Retina (tissue), 1 donor: ENCODE measurements at regions not wholly inside any gene's neighbourhood (a gene's known extent, or its start where the extent isn't known, plus 50 kb on each side); places are given as distances from the start of the nearest gene placed in this dataset.
A peak's percentile ranks its signal among the peaks of the same experiment; 100 is the strongest.

Experiments used
- DNase-seq: peaks from one replicate; pipeline ENCODE4 v3.0.0-alpha.2; 2016

DNA sequence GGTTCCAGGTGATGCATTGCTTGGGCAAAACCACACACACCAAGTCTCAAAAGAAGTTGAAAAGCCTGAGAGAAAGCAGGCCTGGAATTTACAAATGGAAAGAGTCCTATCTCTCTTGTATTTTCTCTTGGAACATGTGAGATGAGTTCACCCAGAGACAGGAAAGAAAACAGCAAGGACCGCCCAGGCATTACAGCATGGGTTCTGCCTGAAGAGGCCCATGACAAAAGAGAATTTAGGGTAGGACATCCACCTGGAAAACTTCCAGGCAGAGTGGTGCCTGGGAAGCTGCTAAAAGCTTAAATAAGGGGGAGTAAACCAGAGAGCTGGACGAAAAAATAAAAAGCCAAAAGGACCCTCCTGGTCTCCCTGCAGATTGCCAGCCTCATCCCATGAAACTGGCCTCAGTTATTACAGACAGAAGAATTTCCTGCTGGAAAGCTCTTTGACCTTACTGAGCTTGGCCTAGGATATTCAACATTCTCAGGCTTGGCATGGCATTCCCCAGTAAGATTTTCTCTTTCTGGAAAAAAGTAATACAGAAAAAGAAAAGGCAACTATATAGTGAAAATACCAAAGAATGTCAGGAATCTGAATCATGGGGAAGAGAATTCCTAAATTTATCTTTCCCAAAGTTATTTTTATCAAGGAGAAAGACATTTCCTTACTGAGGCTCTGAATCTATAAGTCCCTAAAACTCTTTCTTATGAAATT, 121.3 kb upstream of the NUDT4 start:
- no peak for DNase-seq

DNA sequence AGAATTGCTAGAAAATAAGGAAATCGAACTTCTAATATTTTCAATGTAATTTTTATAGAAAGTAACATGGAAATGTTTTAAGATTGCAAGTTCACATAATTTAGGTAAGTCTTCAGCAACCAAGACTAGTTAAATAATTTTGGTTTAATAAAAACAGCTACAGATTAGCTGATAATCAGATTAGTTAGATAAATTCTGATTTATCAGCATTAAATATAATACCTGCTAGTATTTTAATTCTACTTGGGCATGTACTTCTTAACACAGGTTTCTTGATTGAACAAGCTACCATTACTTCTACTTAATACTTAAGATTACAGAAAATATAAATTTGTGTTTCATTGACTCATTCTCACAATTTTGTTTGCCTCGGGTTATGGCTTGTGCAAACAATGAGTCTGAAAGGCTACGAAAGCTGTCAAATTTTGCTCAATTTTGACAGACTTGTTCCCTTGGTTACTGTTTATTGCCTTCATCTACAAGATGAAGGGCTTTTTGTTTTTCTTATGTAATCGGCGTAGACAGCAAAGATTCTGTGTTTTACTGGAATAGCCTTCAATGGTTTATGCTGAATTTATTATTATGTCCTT, 116.1 kb upstream of the NUDT4 start:
- no peak for DNase-seq

DNA sequence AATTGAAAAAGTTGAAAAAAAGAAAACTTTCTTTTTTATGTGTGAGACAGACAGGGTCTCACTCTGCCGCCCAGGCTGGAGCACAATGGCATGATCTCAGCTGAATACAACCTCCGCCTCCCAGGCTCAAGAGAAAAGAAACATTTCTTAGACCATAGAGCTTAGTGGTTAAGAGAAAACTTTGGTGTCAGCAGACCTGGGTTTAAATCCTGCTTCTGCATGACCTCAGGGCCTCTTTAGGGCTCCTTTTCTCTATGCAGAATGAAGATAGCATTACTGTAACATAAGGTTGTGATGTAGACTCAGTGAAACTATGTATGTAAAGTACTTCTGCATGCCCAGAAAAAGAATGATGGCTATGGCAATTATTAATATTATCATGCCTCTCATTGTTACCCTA, 104.7 kb upstream of the NUDT4 start:
- no peak for DNase-seq

DNA sequence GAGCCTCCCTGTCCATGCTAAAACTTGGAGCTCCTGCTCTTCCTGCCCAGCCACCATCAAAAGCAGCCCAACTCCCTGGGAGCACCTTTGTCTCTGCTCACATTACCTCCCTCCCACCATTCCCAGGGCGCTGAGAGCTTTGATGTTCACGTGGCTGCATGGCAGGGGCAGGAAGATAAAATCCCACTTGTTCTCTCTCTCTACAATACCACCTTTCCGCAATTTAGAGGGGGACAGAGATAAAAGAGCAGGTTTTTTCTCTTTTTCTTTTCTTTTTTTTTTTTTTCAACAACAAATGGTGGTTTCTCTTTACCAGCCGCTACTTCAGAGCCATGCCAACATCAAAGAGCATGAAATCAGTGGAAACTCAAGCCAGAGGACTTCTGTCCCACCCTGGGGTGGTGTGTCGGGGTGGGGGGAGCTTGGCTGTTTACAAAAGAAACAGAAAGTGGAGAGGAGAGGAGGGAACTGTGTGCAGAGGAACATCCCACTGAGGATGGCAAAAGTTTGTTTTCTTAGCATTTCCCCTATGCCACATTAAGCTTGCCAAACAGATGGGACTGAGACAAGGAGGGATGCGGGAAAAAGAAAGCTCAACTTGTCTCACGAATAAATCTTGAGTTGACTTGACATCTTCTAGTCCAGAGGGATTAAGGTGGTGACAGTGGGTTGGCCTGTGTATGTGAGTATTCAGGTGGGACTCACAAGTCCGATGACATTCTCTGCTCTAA, 103.7 kb upstream of the NUDT4 start:
- DNase-seq: peak; percentile 45

DNA sequence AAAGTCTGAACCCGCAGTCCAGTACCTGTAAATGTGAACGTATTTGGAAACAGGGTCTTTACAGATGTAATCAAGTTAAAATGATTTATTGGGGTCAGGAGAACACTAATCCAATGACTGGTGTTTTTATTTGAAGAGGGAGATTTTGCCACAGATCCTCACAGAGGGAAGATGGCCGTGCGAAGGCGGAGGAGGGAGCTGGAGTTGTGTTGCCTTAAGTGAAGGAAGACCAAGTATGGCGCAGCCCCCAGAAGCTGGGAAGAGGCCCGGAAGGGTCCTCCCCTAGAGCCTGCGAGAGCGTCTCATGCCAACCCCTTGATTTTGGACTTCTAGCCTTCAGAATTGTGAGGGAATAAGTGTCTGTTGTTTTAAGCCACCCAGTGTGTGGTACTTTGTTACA, 102.8 kb upstream of the NUDT4 start:
- no peak for DNase-seq

DNA sequence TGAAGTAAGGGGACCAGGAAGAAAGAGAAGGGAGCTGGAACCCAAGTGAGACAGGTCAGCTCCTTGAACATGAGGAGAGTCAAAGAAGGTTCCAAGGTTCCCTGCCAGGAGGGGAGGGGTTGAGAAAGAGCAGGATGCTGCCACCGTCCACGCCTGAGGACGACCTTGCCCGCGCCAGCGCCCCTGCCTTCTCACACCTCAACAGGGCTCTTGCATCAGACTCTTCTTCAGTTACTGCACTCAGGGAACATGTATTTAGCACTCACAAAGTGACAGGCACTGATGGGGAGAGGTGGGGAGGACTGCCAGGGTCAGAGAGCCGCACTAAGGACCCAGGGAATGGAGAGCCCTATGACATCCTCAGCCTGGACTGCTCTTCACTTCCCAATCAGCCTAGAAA, 102.1 kb upstream of the NUDT4 start:
- no peak for DNase-seq

DNA sequence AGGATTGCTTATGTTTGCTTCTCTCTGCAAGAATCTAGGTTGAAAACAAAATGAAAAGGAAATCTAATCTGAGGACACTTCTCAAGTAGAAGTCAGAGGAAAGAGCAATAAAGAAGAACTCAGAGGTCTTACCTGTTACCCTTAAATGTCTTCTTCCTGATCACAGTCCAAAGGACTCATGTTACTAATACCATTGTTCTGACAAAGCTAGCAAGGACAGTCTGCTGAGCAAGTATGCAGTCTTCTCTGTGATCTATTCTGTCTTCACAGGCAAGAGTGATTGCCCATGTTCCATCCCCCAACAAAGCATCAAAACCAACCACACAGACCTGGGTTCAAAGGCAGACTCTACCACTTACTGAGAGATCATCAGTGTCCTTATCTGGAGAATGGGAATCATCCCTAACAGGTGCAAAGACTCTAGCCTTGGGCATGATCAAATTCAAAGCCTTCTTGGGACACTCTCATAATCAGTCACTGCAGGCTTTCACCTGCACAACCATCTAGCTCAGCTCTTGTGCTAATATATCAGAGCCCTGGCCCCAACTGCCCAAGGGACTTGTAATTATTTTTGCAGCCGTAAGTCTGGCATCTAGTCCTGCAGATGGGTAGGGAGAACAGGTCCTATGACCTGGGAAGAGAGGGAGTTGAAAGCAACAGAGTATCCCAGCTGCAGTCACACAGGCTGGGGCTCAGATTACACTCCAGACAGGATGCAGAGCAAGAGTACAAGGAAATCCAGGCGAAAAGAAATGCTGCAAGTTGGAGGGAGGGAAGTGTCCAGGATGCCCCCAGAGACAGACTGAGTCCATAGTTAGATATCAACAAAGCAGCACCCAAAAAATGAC, 97.9 kb upstream of the NUDT4 start:
- DNase-seq: no peak

DNA sequence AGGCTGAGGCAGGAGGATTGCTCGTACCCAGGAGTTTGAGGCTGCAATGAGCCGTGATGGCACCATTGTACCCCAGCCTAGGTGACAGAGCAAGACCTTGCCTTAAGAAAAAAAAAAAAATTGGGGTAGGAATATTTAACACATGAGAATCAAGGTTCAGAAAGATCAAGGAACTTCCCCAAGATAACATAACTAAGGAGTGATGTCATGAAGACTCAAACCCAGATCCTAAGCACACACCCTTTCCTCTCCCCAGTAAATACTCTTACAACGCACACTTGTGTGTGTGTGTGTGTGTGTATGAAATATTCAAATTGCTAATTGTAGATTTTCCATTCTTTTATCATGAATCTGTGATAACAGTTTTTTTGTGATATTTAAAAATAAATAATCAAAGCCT, 90.6 kb upstream of the NUDT4 start:
- DNase-seq: no peak

DNA sequence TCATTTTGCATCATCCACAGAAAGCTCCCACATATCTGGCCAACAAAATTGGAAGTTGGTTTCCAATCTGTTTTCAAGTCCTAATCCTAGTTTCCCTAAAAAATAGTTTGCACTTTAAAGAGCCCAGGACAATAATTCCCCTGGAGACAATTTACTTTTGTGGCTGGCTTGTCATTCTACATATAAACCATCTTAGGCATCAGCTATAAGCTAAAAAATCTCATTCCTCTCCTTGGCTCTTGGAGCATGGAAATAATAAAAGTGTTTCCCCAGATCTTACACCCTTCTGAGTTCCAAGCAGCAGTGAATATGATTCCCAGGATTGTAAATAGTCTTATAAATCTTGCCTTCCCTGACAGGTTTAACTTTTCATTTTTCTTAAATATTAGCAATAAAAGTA, 89.1 kb upstream of the NUDT4 start:
- DNase-seq: no peak

DNA sequence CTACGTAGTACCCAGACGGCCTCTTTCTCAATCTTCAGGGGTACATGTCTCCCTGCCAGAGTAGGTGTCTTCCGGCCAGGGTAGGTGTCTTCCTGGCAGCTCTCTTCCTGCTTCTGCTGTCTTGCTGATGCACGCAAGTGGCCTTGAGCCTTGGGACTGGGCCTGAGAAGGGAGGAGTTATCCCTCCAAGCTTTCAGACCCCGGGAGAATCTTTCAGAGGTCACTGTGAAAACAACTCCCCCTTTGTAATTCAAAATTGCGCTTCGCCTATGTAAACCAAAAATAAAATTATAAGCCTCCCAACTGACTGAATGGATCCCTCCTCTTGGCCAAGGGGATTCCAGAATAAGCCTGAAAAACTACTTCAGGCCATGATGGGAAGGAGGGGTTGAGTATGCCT, 87.3 kb upstream of the NUDT4 start:
- DNase-seq: no peak

DNA sequence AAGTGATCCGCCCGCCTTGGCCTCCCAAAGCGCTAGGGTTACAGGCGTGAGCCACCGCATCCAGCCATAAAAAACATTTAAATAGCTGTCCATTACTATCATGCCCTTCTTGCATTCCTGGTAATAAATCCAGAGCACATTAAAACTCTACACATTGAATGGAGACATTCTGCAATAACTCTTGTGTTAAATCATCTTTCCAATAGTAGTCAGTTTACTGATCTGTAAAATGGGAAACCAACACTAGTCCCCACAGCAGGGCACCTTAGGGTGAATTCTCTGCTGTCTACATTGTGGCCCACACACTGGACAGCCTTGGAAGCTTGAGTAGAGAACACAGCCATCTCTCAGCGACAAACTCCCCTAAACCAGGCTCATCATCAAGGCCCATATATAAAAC, 85.5 kb upstream of the NUDT4 start:
- DNase-seq: no peak

DNA sequence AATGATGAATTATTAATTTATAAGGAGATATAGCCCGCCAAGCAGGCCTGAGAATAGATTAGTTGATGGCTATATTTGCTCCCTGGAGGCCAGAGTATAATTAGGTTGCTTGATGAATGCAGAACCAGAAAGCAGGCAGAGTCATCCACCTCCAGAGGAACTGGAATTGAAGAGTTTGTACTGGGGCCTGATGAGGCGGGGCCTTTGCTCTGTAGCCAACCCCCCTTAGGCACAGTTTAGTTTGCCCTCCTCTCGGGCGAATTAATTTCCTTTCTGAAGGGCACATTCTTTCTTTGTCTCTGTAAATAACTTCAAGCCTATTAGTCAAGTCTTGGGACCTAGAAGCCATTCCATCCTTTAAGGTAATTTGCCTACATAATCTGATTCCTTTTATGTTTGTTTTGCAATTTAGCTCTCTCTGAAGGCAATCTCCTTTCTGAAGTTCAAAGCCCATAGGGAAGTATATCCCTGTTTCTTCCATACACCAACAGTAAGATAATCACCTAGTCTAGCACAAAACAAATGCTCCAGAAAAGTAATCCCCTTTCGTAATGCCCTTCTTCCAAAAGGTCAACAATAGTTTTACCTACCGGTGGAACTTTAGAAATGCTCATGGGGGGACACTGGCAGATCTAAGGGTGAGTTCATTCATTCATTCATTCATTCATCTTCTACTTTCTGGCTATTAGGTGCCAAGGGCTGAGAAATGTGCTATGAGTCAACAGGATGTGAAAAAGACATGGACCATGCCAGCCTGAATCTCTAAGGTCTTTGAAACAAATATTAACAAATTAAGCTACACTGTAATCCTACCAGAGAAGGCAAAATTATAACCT, 84.8 kb upstream of the NUDT4 start:
- no peak for DNase-seq

DNA sequence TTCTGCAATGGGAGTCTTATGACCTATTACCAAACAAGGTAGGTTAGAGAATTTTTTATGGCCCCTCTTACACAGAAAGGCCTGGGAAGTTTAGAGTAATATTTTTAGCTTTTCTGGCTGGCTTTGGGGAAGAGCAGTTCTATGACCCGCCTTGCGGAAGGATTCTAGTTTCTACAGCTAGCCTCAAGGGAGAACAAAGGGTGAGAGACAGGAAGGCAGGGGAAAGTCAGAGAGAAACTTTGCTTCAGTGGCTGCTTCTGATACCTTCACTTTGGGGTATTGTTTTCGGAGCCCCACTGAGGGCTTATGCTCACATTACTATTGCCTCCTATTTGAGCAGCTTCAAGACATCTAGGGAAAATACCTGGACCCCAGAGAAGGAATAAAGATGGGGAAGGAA, 80.7 kb upstream of the NUDT4 start:
- DNase-seq: no peak

DNA sequence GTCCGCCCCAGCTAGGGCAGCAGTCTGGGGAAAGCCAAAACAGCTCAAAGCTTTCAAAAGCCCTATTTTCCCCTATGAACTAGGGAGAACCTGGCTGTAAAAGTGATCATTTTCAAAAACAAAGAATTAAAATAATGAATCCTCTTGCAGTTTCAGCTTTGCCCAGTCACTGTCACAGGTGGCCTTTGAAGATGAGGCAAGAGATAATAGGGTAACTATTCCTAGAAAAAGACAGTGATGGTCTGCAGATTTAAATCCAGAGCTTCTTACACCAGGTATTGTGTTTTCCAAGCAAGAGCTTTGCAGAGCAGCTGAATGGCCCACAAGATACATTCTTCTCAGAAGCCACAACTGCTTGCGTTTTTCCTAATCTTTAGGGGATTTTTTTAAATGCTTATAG, 80.2 kb upstream of the NUDT4 start:
- no peak for DNase-seq

DNA sequence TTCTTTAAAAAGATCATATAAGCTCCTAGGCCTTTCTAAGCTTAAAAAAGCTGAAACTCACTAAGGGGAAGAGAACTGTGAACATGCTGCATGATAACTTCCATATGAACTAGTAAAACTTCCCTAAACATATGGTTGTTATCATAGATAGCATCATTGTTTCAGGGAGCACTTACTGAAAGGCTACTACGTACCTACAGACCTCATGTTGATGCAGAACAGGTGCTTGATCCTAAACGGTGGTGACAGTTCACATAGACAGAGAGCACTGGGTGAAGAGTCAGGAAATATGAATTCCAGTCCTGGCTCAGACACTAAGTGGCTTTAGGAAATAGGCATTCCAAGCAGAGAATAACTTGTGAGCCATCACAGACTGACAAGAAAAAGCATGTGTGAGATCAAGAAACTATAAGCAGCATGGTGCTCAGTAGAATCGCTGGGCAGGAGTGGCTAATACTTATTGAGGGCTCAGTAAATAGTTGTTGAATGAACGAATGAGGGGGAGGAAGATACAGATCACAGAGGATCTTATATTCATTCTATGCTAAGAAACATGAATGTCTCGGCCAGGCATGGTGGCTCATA, 78.4 kb upstream of the NUDT4 start:
- no peak for DNase-seq

DNA sequence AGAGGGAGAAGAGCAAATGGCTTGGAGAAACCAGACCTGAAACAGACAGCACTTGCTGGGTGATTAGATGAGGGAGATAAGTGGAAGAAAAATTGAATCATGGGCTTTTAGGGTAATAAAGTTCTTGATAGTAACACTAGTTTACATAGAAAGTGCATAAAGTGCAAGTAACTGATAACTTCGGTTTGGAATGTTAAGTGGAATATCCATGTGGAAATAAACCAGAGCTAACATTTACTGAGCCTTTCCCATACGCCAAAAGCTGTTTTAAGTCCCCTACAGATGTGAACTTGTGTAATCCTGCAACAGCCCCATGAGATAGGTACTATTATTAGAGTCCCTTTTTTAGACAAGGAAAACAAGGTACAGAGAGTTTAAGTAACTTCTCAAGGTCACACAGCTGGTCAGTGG, 77.1 kb upstream of the NUDT4 start:
- no peak for DNase-seq

DNA sequence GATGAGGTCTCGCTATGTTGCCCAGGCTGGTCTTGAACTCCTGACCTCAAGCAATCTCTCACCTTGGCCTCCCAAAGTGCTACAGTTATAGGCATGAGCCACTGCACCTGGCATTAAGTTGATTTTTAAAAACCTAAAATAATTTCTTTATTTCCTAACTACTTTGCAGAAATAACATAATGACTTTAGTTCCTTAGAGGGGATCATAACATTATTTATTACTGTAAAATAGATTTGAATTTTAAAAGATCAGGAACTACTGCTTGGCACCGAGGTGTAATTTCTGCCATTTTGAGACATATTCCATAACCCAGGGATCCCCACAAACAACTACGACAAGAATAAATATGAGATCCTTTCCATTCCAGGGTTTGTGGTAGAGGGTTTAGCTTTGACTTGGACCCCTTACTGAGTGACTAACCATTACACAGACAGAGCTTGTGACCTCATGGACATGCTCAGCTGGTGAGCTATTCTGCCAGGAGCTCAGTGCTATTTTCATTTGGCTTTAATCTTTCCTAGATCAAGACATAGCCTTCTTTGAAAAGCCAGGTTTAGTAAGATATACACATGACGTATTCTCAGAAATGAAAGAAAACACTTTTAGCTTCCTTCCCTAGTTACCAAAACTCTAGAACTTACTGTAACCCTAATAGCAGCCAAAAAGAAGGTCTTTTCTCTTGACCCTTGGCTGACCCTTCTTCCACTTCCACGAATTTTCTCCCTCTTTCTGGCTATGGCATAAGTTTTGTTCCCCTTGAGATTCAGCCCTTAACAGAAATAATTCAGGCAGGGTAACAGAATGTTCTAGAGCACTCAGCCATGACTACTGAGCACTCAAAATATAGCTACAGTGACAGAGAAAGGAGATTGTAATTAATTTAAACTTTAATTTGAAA, 75.1 kb upstream of the NUDT4 start:
- DNase-seq: no peak

DNA sequence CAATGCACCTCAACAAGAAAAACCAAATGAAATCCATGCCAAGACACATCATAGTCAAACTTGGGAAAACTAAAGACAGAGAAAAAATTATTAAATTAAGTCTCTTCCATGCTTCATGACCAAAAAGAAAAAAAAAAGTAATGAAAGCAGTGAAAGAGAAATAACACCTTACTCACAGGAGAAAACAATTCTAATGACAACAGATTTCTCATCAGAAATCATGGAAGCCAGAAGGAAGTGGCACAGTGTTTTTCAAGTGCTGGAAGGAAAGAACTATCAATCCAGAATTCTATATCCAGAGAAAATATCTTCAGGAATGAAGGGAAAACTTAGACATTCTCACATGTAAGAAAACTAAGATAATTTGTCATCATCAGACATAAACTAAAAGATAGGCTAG, 71.1 kb upstream of the NUDT4 start:
- no peak for DNase-seq

DNA sequence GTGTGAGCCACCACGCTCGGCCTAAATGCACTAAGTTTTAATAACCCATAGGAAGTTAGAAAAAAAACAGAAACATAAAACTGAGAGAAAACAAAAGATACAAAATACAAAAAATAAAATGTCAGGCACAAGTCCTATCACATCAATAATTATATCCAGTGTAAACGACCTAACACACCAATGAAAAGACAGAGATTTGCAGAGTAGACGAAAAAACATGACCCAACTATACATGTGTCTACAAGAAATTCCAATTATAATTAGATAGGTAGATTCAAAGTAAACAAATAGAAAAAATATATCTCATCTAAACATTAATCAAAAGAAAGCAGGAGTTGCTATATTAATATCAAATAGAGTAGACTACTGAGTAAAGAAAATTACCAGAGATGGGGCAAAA, 69.4 kb upstream of the NUDT4 start:
- no peak for DNase-seq

DNA sequence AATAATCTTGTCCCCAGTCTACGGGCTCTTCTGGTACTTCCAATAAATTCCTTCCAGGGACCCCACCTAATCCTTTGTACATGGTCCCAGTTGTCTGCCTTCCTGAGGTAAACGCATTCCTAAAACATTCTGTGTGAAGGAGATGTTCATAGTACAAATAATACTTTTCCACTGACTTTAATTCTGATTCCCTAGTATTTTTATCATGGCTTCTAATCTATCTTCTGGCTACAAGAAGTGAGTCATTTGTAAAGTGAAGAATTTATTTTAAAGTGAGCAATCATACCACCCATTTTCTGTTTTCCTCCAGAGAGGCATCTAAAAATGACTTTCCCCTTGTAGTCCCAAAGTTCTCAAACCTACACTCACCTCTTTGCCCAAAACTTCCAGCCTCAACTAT, 65.9 kb upstream of the NUDT4 start:
- no peak for DNase-seq

DNA sequence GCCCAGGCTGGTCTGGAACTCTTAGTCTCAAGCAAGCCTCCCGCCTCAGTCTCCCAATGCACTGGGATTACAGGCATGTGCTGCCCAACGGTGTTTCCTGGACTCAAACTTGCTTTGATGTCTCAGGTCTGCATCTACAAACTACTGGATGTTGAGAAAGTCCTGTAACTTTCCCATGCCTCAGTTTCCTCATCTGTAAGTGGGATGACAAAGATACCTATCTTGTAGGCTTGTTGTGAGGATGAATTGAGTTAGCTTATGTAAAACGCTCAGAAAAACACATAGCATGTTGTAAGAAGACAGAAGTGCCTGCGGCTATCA, 63.6 kb upstream of the NUDT4 start:
- no peak for DNase-seq
